ENCODE measurements at regions not wholly inside any gene's neighbourhood (a gene's known extent, or its start where the extent isn't known, plus 50 kb on each side); places are given as distances from the start of the nearest gene placed in this dataset.

GRCh38 chr11:129596351-129596750 lies 219.3 kb upstream of the TMEM45B start (continued):
- TF ChIP-seq ZNF687 (IDR thresholded peaks at IDR 0.05) (no peak), TARDBP (IDR thresholded peaks at IDR 0.05; ENCODE audit: borderline replicate concordance) (no peak)

- no peaks in the 10 kb centered on the region for H3K27me3 ChIP-seq (replicated peaks in 1 of 2; ENCODE audit: control insufficient read depth in 2 of 2, insufficient read depth in 2 of 2, low read length in 1 of 2)
- H2AFZ ChIP-seq (ENCODE audit: control insufficient read depth, low read depth, low read length) = no peak overlapping the region
- no peak overlapping the region for H3K4me3 ChIP-seq
- POLR2A ChIA-PET = no interaction called here
- H3K79me2 ChIP-seq (ENCODE audit: control insufficient read depth, insufficient read depth, low read length) = no peaks in the 10 kb centered on the region
- H3K4me2 ChIP-seq (ENCODE audit: control insufficient read depth, insufficient read depth) = no peak overlapping the region
- no peaks in the 10 kb centered on the region for H3K36me3 ChIP-seq (ENCODE audit: control insufficient read depth in 2 of 2, insufficient read depth in 2 of 2, low read length in 1 of 2)
- H4K20me1 ChIP-seq (ENCODE audit: control insufficient read depth, insufficient read depth) = no peaks in the 10 kb centered on the region
- FAIRE-seq (no peak), ATAC-seq (no peak), DNase-seq (ENCODE audit: low read depth, low spot score) (no peak)
- intact Hi-C loops (cut with micrococcal nuclease; ENCODE audit: unreplicated experiment) (no loop called here), in situ Hi-C loops (cut with MboI) (no loop called here)
- CTCF ChIA-PET = no interaction called here
- no peak overlapping the region for H3K27ac ChIP-seq (ENCODE audit: control insufficient read depth, insufficient read depth)
- TF ChIP-seq CEBPB (IDR thresholded peaks at IDR 0.05; ENCODE audit: borderline replicate concordance in 1 of 2, low read depth in 2 of 2, low read length in 2 of 2) (no peak), RELB (IDR thresholded peaks at IDR 0.05; ENCODE audit: low read depth) (no peak)
- H3K9ac ChIP-seq (ENCODE audit: control insufficient read depth, insufficient read depth, low read length) = no peak overlapping the region
- no peaks in the 10 kb centered on the region for H3K9me3 ChIP-seq (replicated peaks; ENCODE audit: control insufficient read depth, insufficient read depth, low read length)
- no peaks in the 10 kb centered on the region for H3K4me1 ChIP-seq (ENCODE audit: control insufficient read depth, insufficient read depth, low read length)
- 13% methylated on average over 3 of the region's 3 CpGs for WGBS (ENCODE audit: insufficient coverage, insufficient replicate concordance, low lambda C conversion rate, missing lambda C conversion rate)
- SMC1A ChIA-PET (ENCODE audit: uncharacterized antibody, unreplicated experiment) = no interaction called here
- no TSS peak for BruUV-seq (replicated peaks)
- RAD21 ChIA-PET (ENCODE audit: unreplicated experiment) = no interaction called here
Observed at GRCh38 chr11:129598378-129598777, 217.3 kb upstream of the TMEM45B start.
